Loucy (cell line): ENCODE measurements at regions not wholly inside any gene's neighbourhood (a gene's known extent, or its start where the extent isn't known, plus 50 kb on each side); places are given as distances from the start of the nearest gene placed in this dataset.

ENCODE experiments used
- CTCF ChIP-seq: fragments of 200-600 bp; sonication (generic); conservative IDR thresholded peaks from 2 replicates; pipeline ENCODE4 v1.5.1; 2014; ENCODE audit warnings: mild to moderate bottlenecking, antibody characterized with exemption, low read length
- EZH2phosphoT487 ChIP-seq: fragments of 200-600 bp; IDR thresholded peaks from 2 replicates; pipeline ENCODE4 v1.6.1; 2018; ENCODE audit warnings: antibody characterized with exemption, mild to moderate bottlenecking, moderate library complexity, borderline replicate concordance

GRCh38 chr1:199875856-199876255, 151.7 kb upstream of the NR5A2 start:
- TF ChIP-seq CTCF (no peak), EZH2phosphoT487 (no peak)
